RWPE2 (cell line): ENCODE measurements at regions not wholly inside any gene's neighbourhood (a gene's known extent, or its start where the extent isn't known, plus 50 kb on each side); places are given as distances from the start of the nearest gene placed in this dataset.
A peak's percentile ranks its signal among the peaks of the same experiment; 100 is the strongest.

Source experiments
- ATAC-seq: fragments of 200-7000 bp; cut with Tn5 transposase; 3 replicates; pipeline ENCODE4 v1.9.1; 2021; ENCODE audit warnings: low read depth
- DNase-seq: peaks from one replicate; pipeline ENCODE4 v3.0.0-alpha.2; 2020; ENCODE audit warnings: low spot score
- H3K27ac ChIP-seq: fragments of 450-650 bp; 2 replicates; pipeline ENCODE4 v1.5.1; 2017; ENCODE audit warnings: mild to moderate bottlenecking; ENCODE audit not compliant: poor library complexity, severe bottlenecking
- H3K27me3 ChIP-seq: fragments of 250-450 bp; sonication (Bioruptor Pico); 2 replicates; pipeline ENCODE4 v1.5.1; 2021; ENCODE audit warnings: mild to moderate bottlenecking, moderate library complexity; ENCODE audit not compliant: insufficient read depth, poor library complexity, severe bottlenecking
- H3K36me3 ChIP-seq: fragments of 250-450 bp; sonication (Bioruptor Pico); 2 replicates; pipeline ENCODE4 v1.5.1; 2020; ENCODE audit warnings: low read depth, mild to moderate bottlenecking, moderate library complexity
- H3K4me1 ChIP-seq: fragments of 250-450 bp; sonication (Bioruptor Pico); 2 replicates; pipeline ENCODE4 v1.5.1; 2021; ENCODE audit warnings: mild to moderate bottlenecking, moderate library complexity; ENCODE audit not compliant: insufficient read depth, poor library complexity, severe bottlenecking
- H3K4me3 ChIP-seq: fragments of 250-450 bp; sonication (Bioruptor Pico); 2 replicates; pipeline ENCODE4 v1.5.1; 2021; ENCODE audit warnings: mild to moderate bottlenecking, moderate library complexity; ENCODE audit not compliant: severe bottlenecking
- H3K9me3 ChIP-seq: fragments of 250-450 bp; sonication (Bioruptor Pico); 2 replicates; pipeline ENCODE4 v1.5.1; 2021; ENCODE audit warnings: mild to moderate bottlenecking, moderate library complexity; ENCODE audit not compliant: severe bottlenecking
- TF ChIP-seq, protein P1 (sequence below): fragments of 450-650 bp; IDR thresholded peaks from one replicate; pipeline ENCODE4 v1.5.1; 2017; ENCODE audit warnings: mild to moderate bottlenecking, moderate library complexity; ENCODE audit not compliant: poor library complexity, severe bottlenecking

DNA sequence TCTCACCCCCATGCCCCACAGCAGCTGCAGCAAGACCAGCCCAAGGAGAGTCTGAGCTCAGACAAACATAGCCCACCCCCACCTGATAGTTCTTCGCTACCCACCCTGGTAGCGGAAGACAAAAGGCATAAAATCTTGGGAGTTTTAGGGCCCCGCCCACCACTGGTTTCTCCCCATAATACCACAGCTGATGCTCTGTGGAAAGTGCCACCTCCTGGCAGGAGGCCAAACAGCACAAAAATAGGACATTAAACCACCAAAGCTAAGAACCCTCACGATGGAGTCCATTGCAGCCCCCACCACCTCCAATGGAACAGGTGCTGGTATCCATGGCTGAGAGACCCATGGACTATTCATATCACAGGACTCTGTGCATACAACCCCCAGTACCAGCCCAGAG lies 226.7 kb downstream of the SNCA start:
- H3K9me3 ChIP-seq, result no peaks in the 10 kb centered on the region
- H3K27ac ChIP-seq, result no peak overlapping the region
- no peaks in the 10 kb centered on the region for H3K4me1 ChIP-seq
- no peaks in the 10 kb centered on the region for H3K27me3 ChIP-seq
- DNase-seq (no peak), ATAC-seq (no peak)
- H3K4me3 ChIP-seq, result no peak overlapping the region
- TF ChIP-seq, protein P1, sequence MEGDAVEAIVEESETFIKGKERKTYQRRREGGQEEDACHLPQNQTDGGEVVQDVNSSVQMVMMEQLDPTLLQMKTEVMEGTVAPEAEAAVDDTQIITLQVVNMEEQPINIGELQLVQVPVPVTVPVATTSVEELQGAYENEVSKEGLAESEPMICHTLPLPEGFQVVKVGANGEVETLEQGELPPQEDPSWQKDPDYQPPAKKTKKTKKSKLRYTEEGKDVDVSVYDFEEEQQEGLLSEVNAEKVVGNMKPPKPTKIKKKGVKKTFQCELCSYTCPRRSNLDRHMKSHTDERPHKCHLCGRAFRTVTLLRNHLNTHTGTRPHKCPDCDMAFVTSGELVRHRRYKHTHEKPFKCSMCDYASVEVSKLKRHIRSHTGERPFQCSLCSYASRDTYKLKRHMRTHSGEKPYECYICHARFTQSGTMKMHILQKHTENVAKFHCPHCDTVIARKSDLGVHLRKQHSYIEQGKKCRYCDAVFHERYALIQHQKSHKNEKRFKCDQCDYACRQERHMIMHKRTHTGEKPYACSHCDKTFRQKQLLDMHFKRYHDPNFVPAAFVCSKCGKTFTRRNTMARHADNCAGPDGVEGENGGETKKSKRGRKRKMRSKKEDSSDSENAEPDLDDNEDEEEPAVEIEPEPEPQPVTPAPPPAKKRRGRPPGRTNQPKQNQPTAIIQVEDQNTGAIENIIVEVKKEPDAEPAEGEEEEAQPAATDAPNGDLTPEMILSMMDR, result no peak
- no peaks in the 10 kb centered on the region for H3K36me3 ChIP-seq

DNA sequence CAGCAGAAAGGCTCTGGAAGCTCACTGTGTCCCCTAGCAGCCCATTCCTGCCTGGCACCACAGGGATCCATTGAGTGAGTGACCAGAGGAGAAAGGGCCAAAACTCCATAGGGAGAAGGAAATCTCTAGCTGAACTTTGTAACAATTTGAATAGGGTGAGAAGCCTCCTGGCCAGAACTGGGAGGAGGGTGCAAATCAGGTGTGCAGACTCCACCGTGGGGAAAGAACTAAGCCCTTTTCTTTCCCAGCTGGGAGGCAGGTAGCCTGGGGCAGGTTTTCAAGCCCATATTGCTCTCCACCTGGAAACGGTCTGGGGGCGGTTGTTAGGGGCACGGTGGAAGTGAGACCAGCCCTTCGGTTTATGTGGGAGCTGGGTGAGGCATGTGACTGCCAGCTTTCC lies 227.2 kb downstream of the SNCA start:
- no peaks in the 10 kb centered on the region for H3K9me3 ChIP-seq
- ATAC-seq, result no peak
- H3K27me3 ChIP-seq, result no peaks in the 10 kb centered on the region
- TF ChIP-seq, protein P1, result no peak
- no peak overlapping the region for H3K4me3 ChIP-seq
- H3K36me3 ChIP-seq, result no peaks in the 10 kb centered on the region
- no peaks in the 10 kb centered on the region for H3K4me1 ChIP-seq
- H3K27ac ChIP-seq, result no peak overlapping the region
- DNase-seq, result no peak

DNA sequence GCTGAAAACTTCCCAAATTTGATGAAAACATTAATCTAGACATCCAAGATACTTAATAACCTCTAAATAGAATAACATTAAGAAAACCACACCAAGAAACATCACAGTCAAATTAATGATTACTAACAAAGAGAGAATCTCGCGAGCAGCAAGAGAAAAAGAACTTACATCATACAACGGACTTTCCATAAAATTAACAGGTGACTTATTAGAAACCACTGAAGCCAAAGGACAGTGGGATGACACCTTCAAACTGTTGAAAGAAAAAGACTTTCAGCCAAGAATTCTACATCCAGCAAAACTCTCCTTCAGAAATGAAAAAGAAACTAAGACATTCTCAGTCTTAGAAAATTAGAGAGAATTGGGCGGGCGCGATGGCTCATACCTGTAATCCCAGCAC lies 232.0 kb downstream of the SNCA start:
- Histone ChIP-seq H3K4me1 (no peaks in the 10 kb centered on the region), H3K36me3 (no peaks in the 10 kb centered on the region), H3K27me3 (no peaks in the 10 kb centered on the region), H3K4me3 (no peak overlapping the region), H3K9me3 (no peaks in the 10 kb centered on the region), H3K27ac (no peak overlapping the region)
- TF ChIP-seq, protein P1, result no peak
- DNase-seq, result no peak
- no peak for ATAC-seq

DNA sequence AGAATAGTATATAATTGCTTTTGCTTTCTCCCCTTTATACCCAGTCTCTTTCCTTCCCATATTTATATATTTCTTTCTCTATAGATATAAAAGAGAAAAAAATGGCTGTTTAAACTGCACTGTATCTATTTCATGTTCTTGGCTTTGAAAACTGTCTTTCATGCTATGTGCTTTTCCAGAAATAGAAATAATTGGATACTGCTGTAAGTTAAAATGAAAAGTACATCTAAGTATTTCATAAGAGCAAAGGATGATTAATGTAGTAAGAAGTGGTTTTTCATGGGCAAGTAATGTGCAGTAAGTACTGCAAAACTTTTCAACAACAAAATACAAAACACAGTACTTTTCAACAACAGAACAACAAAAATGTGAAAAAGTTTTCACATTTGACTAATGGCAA lies 237.9 kb downstream of the SNCA start:
- H3K4me3 ChIP-seq, result no peak overlapping the region
- no peak for ATAC-seq

DNA sequence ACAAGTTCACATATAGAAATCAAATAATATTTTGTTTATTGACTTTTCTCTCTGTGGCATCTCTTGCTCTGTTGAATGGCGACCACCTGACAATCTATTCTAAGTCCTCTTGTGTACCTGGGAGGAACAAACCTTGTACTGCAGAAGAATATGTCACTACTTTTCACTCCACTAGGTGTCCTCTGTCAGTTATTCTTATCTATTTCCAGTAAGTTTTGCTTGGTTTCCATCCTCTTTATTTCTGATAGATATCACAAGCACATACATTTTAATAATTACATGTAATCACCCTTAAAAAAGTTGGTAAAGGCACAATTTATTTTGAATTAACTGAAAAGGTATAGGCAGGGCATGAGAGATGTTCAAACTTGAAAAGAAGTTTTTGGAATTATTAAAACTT lies 238.4 kb downstream of the SNCA start:
- Histone ChIP-seq H3K4me3 (no peak overlapping the region), H3K36me3 (no peaks in the 10 kb centered on the region), H3K9me3 (no peaks in the 10 kb centered on the region), H3K27me3 (no peaks in the 10 kb centered on the region), H3K27ac (no peak overlapping the region), H3K4me1 (no peaks in the 10 kb centered on the region)
- TF ChIP-seq, protein P1, result peak; percentile 67
- ATAC-seq (peak; percentile 61; the same call in 2 of the 3 replicates), DNase-seq (no peak)

More for the DNA sequence above, 237.9 kb downstream of the SNCA start:
- no peak for DNase-seq
- TF ChIP-seq, protein P1, result no peak
- Histone ChIP-seq H3K27ac (no peak overlapping the region), H3K27me3 (no peaks in the 10 kb centered on the region), H3K4me1 (no peaks in the 10 kb centered on the region), H3K9me3 (no peaks in the 10 kb centered on the region), H3K36me3 (no peaks in the 10 kb centered on the region)
